Astrocyte (in vitro differentiated cells and primary cell): ENCODE measurements at regions not wholly inside any gene's neighbourhood (a gene's known extent, or its start where the extent isn't known, plus 50 kb on each side); places are given as distances from the start of the nearest gene placed in this dataset.

ENCODE experiments used
- DNase-seq: peaks from one replicate; pipeline ENCODE4 v3.0.0-alpha.2; 2010; ENCODE audit warnings: low read depth
- FAIRE-seq: peaks from 2 replicates; lab custom pipeline; 2011; peaks lifted over from hg19 to GRCh38; lab: Jason Lieb, UNC
- H2AFZ ChIP-seq: 2 replicates; pipeline ENCODE4 v1.6.0; 2012; ENCODE audit warnings: low read depth, low read length, inconsistent platforms
- H3K27ac ChIP-seq: 2 replicates; pipeline ENCODE4 v1.5.1; 2011; ENCODE audit warnings: low read depth, low read length, inconsistent platforms
- H3K27me3 ChIP-seq: 2 replicates; pipeline ENCODE4 v1.6.0; 2011; ENCODE audit warnings: low read length, inconsistent platforms; ENCODE audit not compliant: insufficient read depth
- H3K36me3 ChIP-seq: 2 replicates; pipeline ENCODE4 v1.5.1; 2011; ENCODE audit warnings: low read length, inconsistent platforms; ENCODE audit not compliant: insufficient read depth
- H3K4me1 ChIP-seq: 2 replicates; pipeline ENCODE4 v1.5.1; 2011; ENCODE audit warnings: low read length, inconsistent platforms; ENCODE audit not compliant: insufficient read depth
- H3K4me2 ChIP-seq: 2 replicates; pipeline ENCODE4 v1.6.0; 2012; ENCODE audit warnings: low read length, inconsistent platforms
- H3K4me3 ChIP-seq: 2 replicates; pipeline ENCODE4 v1.5.1; 2011; ENCODE audit warnings: low read depth, mild to moderate bottlenecking, low read length, inconsistent platforms; ENCODE audit not compliant: insufficient read depth
- H3K79me2 ChIP-seq: 2 replicates; pipeline ENCODE4 v1.6.0; 2012; ENCODE audit warnings: mild to moderate bottlenecking, low read length, inconsistent platforms; ENCODE audit not compliant: insufficient read depth
- H3K9ac ChIP-seq: 2 replicates; pipeline ENCODE4 v1.6.0; 2012; ENCODE audit warnings: mild to moderate bottlenecking, low read length, inconsistent platforms
- H3K9me3 ChIP-seq: 2 replicates; pipeline ENCODE4 v1.5.1; 2012; ENCODE audit warnings: low read depth, mild to moderate bottlenecking, low read length, inconsistent platforms; ENCODE audit not compliant: insufficient read depth
- H4K20me1 ChIP-seq: 2 replicates; pipeline ENCODE4 v1.6.0; 2012; ENCODE audit warnings: low read length, inconsistent platforms; ENCODE audit not compliant: insufficient read depth
- H3K27ac Mint-ChIP-seq: one replicate; pipeline ENCODE4 v1.8.0; 2021; ENCODE audit warnings: mild to moderate bottlenecking, mixed read lengths; ENCODE audit not compliant: unreplicated experiment
- H3K27me3 Mint-ChIP-seq: one replicate; pipeline ENCODE4 v1.8.0; 2021; ENCODE audit warnings: low read depth, mixed read lengths; ENCODE audit not compliant: unreplicated experiment
- H3K36me3 Mint-ChIP-seq: one replicate; pipeline ENCODE4 v1.8.0; 2021; ENCODE audit warnings: low read depth, mixed read lengths; ENCODE audit not compliant: unreplicated experiment
- H3K4me1 Mint-ChIP-seq: one replicate; pipeline ENCODE4 v1.8.0; 2021; ENCODE audit warnings: low read depth, mixed read lengths; ENCODE audit not compliant: unreplicated experiment
- H3K4me3 Mint-ChIP-seq: one replicate; pipeline ENCODE4 v1.8.0; 2021; ENCODE audit warnings: mild to moderate bottlenecking, moderate library complexity, mixed read lengths; ENCODE audit not compliant: unreplicated experiment
- H3K9me3 Mint-ChIP-seq: one replicate; pipeline ENCODE4 v1.8.0; 2021; ENCODE audit warnings: mild to moderate bottlenecking, mixed read lengths; ENCODE audit not compliant: unreplicated experiment
- CTCF ChIP-seq: IDR thresholded peaks from 2 replicates; pipeline ENCODE4 v1.5.1; 2011; ENCODE audit warnings: low read depth, mild to moderate bottlenecking, inconsistent platforms, low read length, moderate library complexity; ENCODE audit not compliant: insufficient read depth
- EZH2 ChIP-seq: IDR thresholded peaks from 2 replicates; pipeline ENCODE4 v1.6.1; 2012; ENCODE audit warnings: mild to moderate bottlenecking, low read length, inconsistent platforms; ENCODE audit not compliant: insufficient read depth

GRCh38 chr16:73599351-73599750, 551.4 kb upstream of the ZFHX3 start:
- no peak overlapping the region for H3K4me3 Mint-ChIP-seq
- Histone ChIP-seq H3K4me2 (no peak overlapping the region), H3K79me2 (no peaks in the 10 kb centered on the region), H3K4me1 (no peaks in the 10 kb centered on the region), H3K36me3 (no peaks in the 10 kb centered on the region), H3K9ac (no peak overlapping the region), H3K9me3 (no peaks in the 10 kb centered on the region), H3K27ac (no peak overlapping the region), H3K27me3 (no peaks in the 10 kb centered on the region), H4K20me1 (no peaks in the 10 kb centered on the region), H3K4me3 (no peak overlapping the region), H2AFZ (no peak overlapping the region)
- no peaks in the 10 kb centered on the region for H3K4me1 Mint-ChIP-seq
- H3K27me3 Mint-ChIP-seq = no peaks in the 10 kb centered on the region
- no peak for FAIRE-seq
- H3K27ac Mint-ChIP-seq = no peak overlapping the region
- no peaks in the 10 kb centered on the region for H3K9me3 Mint-ChIP-seq
- no peaks in the 10 kb centered on the region for H3K36me3 Mint-ChIP-seq
- no peak for TF ChIP-seq EZH2
- no peak for TF ChIP-seq CTCF
- no peak for DNase-seq

GRCh38 chr16:73584157-73584556, 536.2 kb upstream of the ZFHX3 start:
- Histone ChIP-seq H3K4me3 (no peak overlapping the region), H3K4me2 (no peak overlapping the region), H3K27ac (no peak overlapping the region), H3K27me3 (no peaks in the 10 kb centered on the region), H2AFZ (no peak overlapping the region), H3K9me3 (no peaks in the 10 kb centered on the region), H4K20me1 (no peaks in the 10 kb centered on the region), H3K79me2 (no peaks in the 10 kb centered on the region), H3K9ac (no peak overlapping the region), H3K4me1 (no peaks in the 10 kb centered on the region), H3K36me3 (no peaks in the 10 kb centered on the region)
- Mint-ChIP-seq H3K4me1 (no peaks in the 10 kb centered on the region), H3K27ac (no peak overlapping the region), H3K36me3 (no peaks in the 10 kb centered on the region), H3K4me3 (no peak overlapping the region), H3K9me3 (peaks cover 2% of the 10 kb centered on the region), H3K27me3 (no peaks in the 10 kb centered on the region)
- no peak for FAIRE-seq
- no peak for DNase-seq
- TF ChIP-seq CTCF (no peak), EZH2 (no peak)

- H3K36me3 ChIP-seq = no peaks in the 10 kb centered on the region
- peaks cover 2% of the 10 kb centered on the region for H3K9me3 ChIP-seq
- H3K4me3 ChIP-seq = no peak overlapping the region
- no peak overlapping the region for H3K4me2 ChIP-seq
- H3K4me1 ChIP-seq = no peaks in the 10 kb centered on the region
- H3K27me3 Mint-ChIP-seq = peaks cover 8% of the 10 kb centered on the region
- no peaks in the 10 kb centered on the region for H4K20me1 ChIP-seq
- no peaks in the 10 kb centered on the region for H3K79me2 ChIP-seq
- FAIRE-seq = no peak
- no peaks in the 10 kb centered on the region for H3K9me3 Mint-ChIP-seq
- no peak overlapping the region for H3K9ac ChIP-seq
- no peak for TF ChIP-seq CTCF
- no peak for TF ChIP-seq EZH2
- H3K27ac Mint-ChIP-seq = peak overlapping the region; percentile 55
- H3K27me3 ChIP-seq = peaks cover 2% of the 10 kb centered on the region
- H3K4me1 Mint-ChIP-seq = peaks cover 8% of the 10 kb centered on the region
- H3K36me3 Mint-ChIP-seq = no peaks in the 10 kb centered on the region
- H3K4me3 Mint-ChIP-seq = no peak overlapping the region
- no peak for DNase-seq
- no peak overlapping the region for H2AFZ ChIP-seq
- H3K27ac ChIP-seq = no peak overlapping the region
Measured at GRCh38 chr16:73572135-73572828, 524.4 kb upstream of the ZFHX3 start.
